Adrenal gland (tissue), 9 donors: ENCODE measurements at regions not wholly inside any gene's neighbourhood (a gene's known extent, or its start where the extent isn't known, plus 50 kb on each side); places are given as distances from the start of the nearest gene placed in this dataset.

Experiments used
- DNase-seq, 7 donors: peaks; one replicate each; pipeline ENCODE4 v3.0.0-alpha.2; 2019 to 2020
- H3K27ac ChIP-seq, 5 donors: fragments of 200-600 bp; sonication (generic) in 4 of 5; 1 replicate in 3 of 5; 2 replicates in 2 of 5; pipeline versions ENCODE4 v1.5.1 to v1.8.0; 2016 to 2020; ENCODE audit warnings: mild to moderate bottlenecking in 1 of 5
- H3K27me3 ChIP-seq: fragments of 200-600 bp; 2 replicates; pipeline ENCODE4 v1.8.0; 2021
- H3K36me3 ChIP-seq, 2 donors: fragments of 200-600 bp; replicated peaks in 1 of 2; 1 replicate in 1 of 2; 2 replicates in 1 of 2; pipeline versions ENCODE4 v1.5.1 to v1.8.0; 2018 to 2022
- H3K4me1 ChIP-seq, 2 donors: fragments of 200-600 bp; replicated peaks in 1 of 2; 1 replicate in 1 of 2; 2 replicates in 1 of 2; pipeline versions ENCODE4 v1.5.1 to v1.8.0; 2018 to 2021
- H3K4me3 ChIP-seq, 4 donors: fragments of 200-600 bp; sonication (generic) in 3 of 4; one replicate each; pipeline ENCODE4 v1.5.1; 2016 to 2018
- H3K9me3 ChIP-seq, 3 donors: fragments of 200-600 bp; sonication (generic) in 1 of 3; replicated peaks in 1 of 3; 1 replicate in 2 of 3; 2 replicates in 1 of 3; pipeline versions ENCODE4 v1.5.1 to v1.8.0; 2016 to 2021
- POLR2A ChIP-seq, 2 donors: fragments of 450-650 bp; IDR thresholded peaks; one replicate each; pipeline ENCODE4 v1.6.1; 2017; ENCODE audit warnings: antibody characterized with exemption in 2 of 2, mild to moderate bottlenecking in 2 of 2, moderate library complexity in 1 of 2
- WGBS, 4 donors: extraction: QIAGEN DNeasy Blood & Tissue Kit in 2 of 4; methylation state at CpG; one replicate each; pipeline versions ENCODE4 v1.1.5 to v1.1.7; 2013 to 2017; 5-methylcytosine and 5-hydroxymethylcytosine counted together
- intact Hi-C, 2 donors: fragments of 100-400 bp; cut with DNase I; formaldehyde crosslinking; loops; one replicate each; pipeline versions ENCODE4 v1.14.1 to v1.15.0; 2022 to 2023
- TF ChIP-seq, protein P1 (sequence below), 6 experiments: fragments of 450-650 bp in 4 of 6; fragments of 200-600 bp in 2 of 6; sonication (generic) in 1 of 6; IDR thresholded peaks; 1 replicate in 5 of 6; 2 replicates in 1 of 6; pipeline versions ENCODE4 v1.5.1 to v1.8.0; 2016 to 2021; ENCODE audit warnings: antibody characterized with exemption in 6 of 6, mild to moderate bottlenecking in 2 of 6, moderate library complexity in 1 of 6
- donor health status: healthy with polysubstance abuse.
- donor health status: Bipolar disorder and iron deficiency.
- donor health status: DM: yes; HTN: yes; CAD: no.
- donor health status: DM: no; HTN: no; CAD: no.
- donor health status: DM: no; HTN: no; CAD: no.

DNA sequence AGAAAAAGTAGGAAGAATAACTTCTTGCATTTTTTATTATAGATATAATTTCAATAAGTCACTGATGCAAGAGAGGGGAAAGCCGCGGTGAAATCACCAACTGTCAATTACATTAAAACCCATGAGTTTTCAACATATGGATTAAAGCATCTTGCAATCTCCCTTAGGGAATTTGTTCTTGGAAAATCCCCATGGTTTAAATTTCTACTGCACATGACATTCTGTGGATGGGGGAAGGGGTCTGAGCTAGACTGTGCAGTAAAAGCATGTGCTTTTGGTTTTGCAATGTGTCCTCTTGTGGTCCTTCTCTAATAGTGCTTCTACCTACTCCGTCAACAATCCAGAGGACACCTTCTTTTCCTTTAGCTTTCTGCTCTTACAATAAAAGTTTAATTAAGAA, 894.0 kb downstream of the DCDC2C start:
- no peak overlapping the region for H3K4me3 ChIP-seq
- DNase-seq, result no peak
- no peak overlapping the region for H3K27ac ChIP-seq
- intact Hi-C loops, result no loop called here
- no peaks in the 10 kb centered on the region for H3K27me3 ChIP-seq
- 60 to 83% (median 74%) methylated on average over 3 of the region's 3 CpGs for WGBS, 4 donors
- no peaks in the 10 kb centered on the region for H3K36me3 ChIP-seq
- no peak for TF ChIP-seq POLR2A (IDR thresholded peaks at IDR 0.05)
- TF ChIP-seq, protein P1, sequence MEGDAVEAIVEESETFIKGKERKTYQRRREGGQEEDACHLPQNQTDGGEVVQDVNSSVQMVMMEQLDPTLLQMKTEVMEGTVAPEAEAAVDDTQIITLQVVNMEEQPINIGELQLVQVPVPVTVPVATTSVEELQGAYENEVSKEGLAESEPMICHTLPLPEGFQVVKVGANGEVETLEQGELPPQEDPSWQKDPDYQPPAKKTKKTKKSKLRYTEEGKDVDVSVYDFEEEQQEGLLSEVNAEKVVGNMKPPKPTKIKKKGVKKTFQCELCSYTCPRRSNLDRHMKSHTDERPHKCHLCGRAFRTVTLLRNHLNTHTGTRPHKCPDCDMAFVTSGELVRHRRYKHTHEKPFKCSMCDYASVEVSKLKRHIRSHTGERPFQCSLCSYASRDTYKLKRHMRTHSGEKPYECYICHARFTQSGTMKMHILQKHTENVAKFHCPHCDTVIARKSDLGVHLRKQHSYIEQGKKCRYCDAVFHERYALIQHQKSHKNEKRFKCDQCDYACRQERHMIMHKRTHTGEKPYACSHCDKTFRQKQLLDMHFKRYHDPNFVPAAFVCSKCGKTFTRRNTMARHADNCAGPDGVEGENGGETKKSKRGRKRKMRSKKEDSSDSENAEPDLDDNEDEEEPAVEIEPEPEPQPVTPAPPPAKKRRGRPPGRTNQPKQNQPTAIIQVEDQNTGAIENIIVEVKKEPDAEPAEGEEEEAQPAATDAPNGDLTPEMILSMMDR (IDR thresholded peaks at IDR 0.05), result no peak
- H3K4me1 ChIP-seq, result no peaks in the 10 kb centered on the region
- no peaks in the 10 kb centered on the region for H3K9me3 ChIP-seq

DNA sequence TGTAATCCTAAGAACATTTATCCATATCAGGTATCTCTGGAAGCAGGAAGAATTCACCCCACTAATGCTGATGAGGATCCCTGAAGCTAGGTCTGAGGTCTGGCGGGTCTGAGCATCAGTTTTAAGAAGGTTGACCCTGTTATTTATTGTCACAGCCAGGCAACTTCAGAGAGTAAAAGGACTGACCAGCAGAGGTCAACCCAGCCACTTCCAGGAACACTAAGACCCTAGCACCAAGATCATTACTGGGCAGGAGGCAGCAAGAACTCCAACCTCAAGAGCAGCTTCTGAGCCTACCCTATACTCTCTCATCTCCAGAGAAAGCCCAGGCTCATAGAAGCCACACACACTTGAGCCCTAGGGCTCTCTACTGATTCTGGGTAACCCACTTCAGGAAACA, 901.4 kb downstream of the DCDC2C start:
- 46 to 100% (median 71%) methylated on average over 1 of the region's 1 CpG for WGBS, 4 donors
- TF ChIP-seq, protein P1 (IDR thresholded peaks at IDR 0.05), result no peak
- no peak for TF ChIP-seq POLR2A (IDR thresholded peaks at IDR 0.05)
- no peaks in the 10 kb centered on the region for H3K4me1 ChIP-seq
- intact Hi-C loops, result no loop called here
- H3K36me3 ChIP-seq, result no peaks in the 10 kb centered on the region
- DNase-seq, result no peak
- H3K27ac ChIP-seq, result no peak overlapping the region
- H3K27me3 ChIP-seq, result no peaks in the 10 kb centered on the region
- H3K4me3 ChIP-seq, result no peak overlapping the region
- no peaks in the 10 kb centered on the region for H3K9me3 ChIP-seq

DNA sequence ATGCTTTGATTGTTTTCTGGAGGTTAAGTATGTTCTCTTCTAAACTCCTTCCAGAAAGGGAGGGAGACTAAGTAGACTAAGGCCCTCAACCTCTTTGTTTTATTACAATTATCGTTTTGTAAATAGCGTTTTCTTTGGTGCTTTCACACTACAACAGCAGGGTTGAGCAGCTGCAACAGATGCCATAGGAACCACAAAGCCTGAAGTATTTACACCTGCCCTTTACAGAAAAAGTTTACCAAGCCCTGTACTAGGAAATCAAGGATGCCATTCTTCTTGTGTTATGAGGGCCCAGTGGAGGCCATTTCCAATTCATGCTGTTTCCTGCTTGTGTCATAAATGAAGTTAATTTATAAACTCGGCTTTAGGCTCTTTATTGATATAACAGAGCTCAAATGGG, 914.8 kb downstream of the DCDC2C start:
- no peaks in the 10 kb centered on the region for H3K9me3 ChIP-seq
- no peak overlapping the region for H3K27ac ChIP-seq
- H3K4me1 ChIP-seq, result no peaks in the 10 kb centered on the region
- 62 to 68% (median 66%) methylated on average over 3 of the region's 3 CpGs for WGBS, 4 donors
- H3K36me3 ChIP-seq, result no peaks in the 10 kb centered on the region
- DNase-seq, result no peak
- no peak overlapping the region for H3K4me3 ChIP-seq
- TF ChIP-seq, protein P1 (IDR thresholded peaks at IDR 0.05), result no peak
- TF ChIP-seq POLR2A (IDR thresholded peaks at IDR 0.05), result no peak
- intact Hi-C loops, result no loop called here
- H3K27me3 ChIP-seq, result no peaks in the 10 kb centered on the region

DNA sequence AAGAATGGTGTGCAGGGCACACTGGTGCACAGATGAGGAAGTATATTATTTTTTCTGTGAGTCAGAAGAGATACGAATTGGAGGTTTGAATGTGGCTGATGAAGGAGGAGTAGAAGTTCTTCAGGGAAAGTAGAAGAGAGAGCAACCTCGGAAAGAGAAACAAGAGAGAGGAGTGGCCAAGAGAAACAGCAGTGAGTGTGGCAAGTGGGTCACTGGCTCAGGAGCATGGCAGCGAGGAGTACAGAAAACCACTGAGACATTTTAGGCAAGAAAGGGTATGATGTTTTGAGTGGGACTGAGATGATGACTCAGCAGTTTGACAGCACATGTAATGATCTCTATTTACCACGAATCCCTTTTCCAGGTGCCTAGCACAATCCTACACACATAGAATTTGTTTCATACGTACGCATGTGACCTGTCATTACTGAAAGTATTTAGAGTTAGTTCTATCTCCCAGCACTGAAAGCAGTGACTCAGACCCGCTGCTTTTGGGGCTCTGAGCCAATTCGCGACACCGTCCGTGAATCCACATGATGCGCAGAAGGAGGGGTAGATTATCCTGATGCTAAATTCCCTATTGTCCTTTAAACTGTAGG, 915.4 kb downstream of the DCDC2C start:
- no peak for TF ChIP-seq POLR2A (IDR thresholded peaks at IDR 0.05)
- TF ChIP-seq, protein P1 (IDR thresholded peaks at IDR 0.05), result no peak
- no peaks in the 10 kb centered on the region for H3K4me1 ChIP-seq
- H3K36me3 ChIP-seq, result no peaks in the 10 kb centered on the region
- no peak overlapping the region for H3K4me3 ChIP-seq
- H3K27me3 ChIP-seq, result no peaks in the 10 kb centered on the region
- 75 to 81% (median 79%) methylated on average over 12 of the region's 12 CpGs for WGBS, 4 donors
- intact Hi-C loops, result no loop called here
- DNase-seq, result no peak
- no peaks in the 10 kb centered on the region for H3K9me3 ChIP-seq
- H3K27ac ChIP-seq, result no peak overlapping the region
